Natural killer cell (primary cell): ENCODE measurements at regions not wholly inside any gene's neighbourhood (a gene's known extent, or its start where the extent isn't known, plus 50 kb on each side); places are given as distances from the start of the nearest gene placed in this dataset.
"Not testable (repeated sequence)": the region's sequence is repeated elsewhere in the genome, so short reads cannot be mapped to it uniquely, and the experiment has no call there.

Experiments
- ATAC-seq, 3 donors: fragments of 150-1000 bp in 2 of 3; fragments of 200-7000 bp in 1 of 3; cut with Tn5 transposase; 1 replicate in 1 of 3; 2 replicates in 2 of 3; pipeline ENCODE4 v1.10.0; 2021; ENCODE audit warnings: mild to moderate bottlenecking in 2 of 3, moderate library complexity in 2 of 3
- DNase-seq, 2 donors: peaks; one replicate each; pipeline versions ENCODE4 v3.0.0 to v3.0.0-alpha.2; 2013 to 2021; ENCODE audit warnings: mixed read lengths in 1 of 2
- H3K27ac ChIP-seq: one replicate; pipeline ENCODE4 v1.5.1; 2013; ENCODE audit warnings: mild to moderate bottlenecking, low read length
- H3K27me3 ChIP-seq: one replicate; pipeline ENCODE4 v1.6.1; 2013; ENCODE audit warnings: low read length; ENCODE audit not compliant: control insufficient read depth, insufficient read depth
- H3K36me3 ChIP-seq: one replicate; pipeline ENCODE4 v1.6.1; 2013; ENCODE audit warnings: low read length; ENCODE audit not compliant: control insufficient read depth, insufficient read depth
- H3K4me1 ChIP-seq: one replicate; pipeline ENCODE4 v1.6.1; 2013; ENCODE audit warnings: low read length; ENCODE audit not compliant: control insufficient read depth, insufficient read depth
- H3K4me3 ChIP-seq: one replicate; pipeline ENCODE4 v1.5.1; 2013; ENCODE audit warnings: low read length
- H3K9me3 ChIP-seq: one replicate; pipeline ENCODE4 v1.6.1; 2013; ENCODE audit warnings: low read length; ENCODE audit not compliant: control insufficient read depth, insufficient read depth
- H3K27ac Mint-ChIP-seq, 2 donors: one replicate each; pipeline ENCODE4 v1.8.0; 2022; ENCODE audit warnings: mild to moderate bottlenecking in 2 of 2, mixed read lengths in 2 of 2, moderate library complexity in 1 of 2
- H3K27me3 Mint-ChIP-seq, 2 donors: one replicate each; pipeline ENCODE4 v1.8.0; 2022; ENCODE audit warnings: low read depth in 2 of 2, mixed read lengths in 2 of 2
- H3K36me3 Mint-ChIP-seq: one replicate; pipeline ENCODE4 v1.8.0; 2022; ENCODE audit warnings: mixed read lengths
- H3K4me1 Mint-ChIP-seq, 2 donors: one replicate each; pipeline ENCODE4 v1.8.0; 2022; ENCODE audit warnings: mixed read lengths in 2 of 2
- H3K4me3 Mint-ChIP-seq: one replicate; pipeline ENCODE4 v1.8.0; 2022; ENCODE audit warnings: mild to moderate bottlenecking, moderate library complexity, mixed read lengths
- H3K9me3 Mint-ChIP-seq, 2 donors: one replicate each; pipeline ENCODE4 v1.8.0; 2022; ENCODE audit warnings: mixed read lengths in 2 of 2
- WGBS: methylation state at CpG from one replicate; pipeline ENCODE4 v1.1.7; 2013; ENCODE audit warnings: missing lambda C conversion rate; ENCODE audit not compliant: insufficient coverage; 5-methylcytosine and 5-hydroxymethylcytosine counted together
- intact Hi-C: fragments of 100-400 bp; cut with micrococcal nuclease; formaldehyde crosslinking; loops from one replicate; pipeline ENCODE4 v1.14.2; 2022

DNA sequence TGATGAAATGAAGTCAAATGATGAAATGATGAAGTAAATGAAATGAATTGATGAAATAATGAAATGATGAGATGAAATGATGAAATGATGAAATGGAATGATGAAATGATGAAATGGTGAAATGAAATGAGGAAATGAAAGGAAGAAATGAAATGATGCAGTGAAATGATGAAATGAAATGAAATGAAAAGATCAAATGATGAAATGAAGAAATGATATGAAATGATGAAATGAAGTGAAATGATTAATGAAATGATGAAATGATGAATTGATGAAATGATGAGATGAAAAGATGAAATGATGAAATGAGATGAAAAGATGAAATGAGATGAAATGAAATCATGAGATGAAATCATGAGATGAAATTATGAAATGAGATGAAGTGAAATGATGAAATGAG lies 139.2 kb upstream of the ERV3-1 start:
- H3K27me3 Mint-ChIP-seq, H3K36me3 Mint-ChIP-seq, H3K36me3 ChIP-seq, H3K9me3 Mint-ChIP-seq, H3K27ac ChIP-seq, intact Hi-C loops, H3K4me3 Mint-ChIP-seq, H3K4me1 Mint-ChIP-seq, ATAC-seq, H3K27ac Mint-ChIP-seq, H3K27me3 ChIP-seq, H3K4me3 ChIP-seq, DNase-seq, H3K4me1 ChIP-seq, H3K9me3 ChIP-seq: not testable (repeated sequence)

DNA sequence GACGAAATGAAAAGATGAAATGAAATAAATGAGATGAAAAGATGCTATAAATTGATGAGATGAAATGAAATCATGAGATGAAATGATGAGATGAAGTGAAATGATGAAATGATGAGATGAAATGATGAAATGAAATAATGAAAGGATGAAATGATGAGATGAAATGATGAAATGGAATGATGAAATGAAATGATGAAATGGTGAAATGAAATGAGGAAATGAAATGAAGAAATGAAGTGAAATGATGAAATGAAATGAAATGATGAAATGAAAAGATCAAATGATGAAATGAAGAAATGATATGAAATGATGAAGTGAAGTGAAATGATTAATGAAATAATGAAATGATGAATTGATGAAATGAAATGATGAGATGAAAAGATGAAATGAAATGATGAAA lies 138.5 kb upstream of the ERV3-1 start:
- H3K27ac ChIP-seq, H3K4me1 ChIP-seq, H3K36me3 Mint-ChIP-seq, H3K36me3 ChIP-seq, H3K9me3 Mint-ChIP-seq, H3K4me3 Mint-ChIP-seq, H3K27me3 Mint-ChIP-seq, H3K9me3 ChIP-seq, ATAC-seq, H3K27ac Mint-ChIP-seq, H3K4me3 ChIP-seq, H3K4me1 Mint-ChIP-seq, intact Hi-C loops, DNase-seq, H3K27me3 ChIP-seq: not testable (repeated sequence)
- 84% methylated on average over 1 of the region's 1 CpG for WGBS

DNA sequence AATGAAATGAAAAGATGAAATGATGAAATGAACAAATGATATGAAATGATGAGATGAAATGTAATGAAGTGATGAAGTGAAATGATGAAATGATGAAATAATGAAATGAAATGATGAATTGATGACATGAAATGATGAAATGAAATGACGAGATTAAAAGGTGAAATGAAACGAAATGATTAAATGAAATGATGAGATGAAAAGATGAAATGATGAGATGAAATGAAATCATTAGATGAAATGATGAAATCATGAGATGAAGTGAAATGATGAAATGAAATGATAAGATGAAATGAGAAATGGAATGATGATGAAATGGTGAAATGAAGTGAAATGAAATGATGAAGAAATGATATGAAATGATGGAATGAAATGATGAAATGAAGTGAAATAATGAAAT lies 138.1 kb upstream of the ERV3-1 start:
- H3K27me3 ChIP-seq, H3K36me3 ChIP-seq, ATAC-seq, intact Hi-C loops, H3K36me3 Mint-ChIP-seq, H3K4me1 Mint-ChIP-seq, H3K4me1 ChIP-seq, H3K4me3 ChIP-seq, H3K27me3 Mint-ChIP-seq, H3K27ac Mint-ChIP-seq, H3K27ac ChIP-seq, H3K9me3 ChIP-seq, DNase-seq, H3K4me3 Mint-ChIP-seq, H3K9me3 Mint-ChIP-seq: not testable (repeated sequence)
- 94% methylated on average over 2 of the region's 2 CpGs for WGBS

DNA sequence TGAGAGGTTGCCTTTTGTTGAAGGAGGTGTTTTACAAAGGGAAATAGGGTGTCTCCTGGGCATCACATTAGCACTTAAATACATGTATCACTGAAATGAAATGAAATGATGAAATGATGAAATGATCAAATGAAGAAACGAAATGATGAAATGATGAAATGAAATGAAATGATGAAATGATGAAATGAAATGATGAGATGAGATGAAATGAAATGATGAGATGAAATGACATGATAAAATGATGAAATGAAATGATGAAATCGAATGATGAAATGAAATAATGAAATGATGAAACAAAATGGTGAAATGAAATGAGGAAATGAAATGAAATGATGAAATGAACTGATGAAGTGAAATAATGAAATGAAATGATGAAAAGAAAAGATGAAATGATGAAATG lies 137.6 kb upstream of the ERV3-1 start:
- H3K27ac Mint-ChIP-seq, intact Hi-C loops, H3K4me3 ChIP-seq, H3K27me3 Mint-ChIP-seq, H3K4me1 ChIP-seq, ATAC-seq, H3K9me3 Mint-ChIP-seq, H3K4me1 Mint-ChIP-seq, H3K27ac ChIP-seq, H3K36me3 Mint-ChIP-seq, H3K27me3 ChIP-seq, H3K36me3 ChIP-seq, H3K4me3 Mint-ChIP-seq, H3K9me3 ChIP-seq, DNase-seq: not testable (repeated sequence)
- WGBS = 92% methylated on average over 1 of the region's 2 CpGs

DNA sequence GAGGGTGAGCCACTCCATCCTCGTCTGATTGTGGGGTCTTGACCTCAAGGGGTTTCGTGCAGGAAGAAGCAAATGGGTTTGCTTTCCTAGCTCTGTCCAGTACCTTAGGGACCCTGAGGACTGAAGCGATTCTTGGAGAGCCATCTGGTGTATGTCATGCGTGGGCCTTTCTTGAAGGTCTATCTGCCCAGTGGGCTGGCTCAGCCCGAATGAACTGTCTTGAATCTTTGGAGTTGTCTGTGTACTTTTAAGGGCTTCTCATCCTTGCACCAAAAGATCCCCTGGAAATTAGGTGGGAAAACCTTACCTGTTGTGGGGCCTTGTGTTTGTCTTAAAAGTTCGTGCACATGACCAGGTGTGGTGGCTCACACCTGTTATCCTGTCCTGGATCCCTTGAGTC lies 135.4 kb upstream of the ERV3-1 start:
- H3K4me3 Mint-ChIP-seq, H3K4me1 ChIP-seq, H3K27ac ChIP-seq, H3K27me3 Mint-ChIP-seq, ATAC-seq, H3K36me3 Mint-ChIP-seq, H3K27me3 ChIP-seq, H3K4me3 ChIP-seq, H3K36me3 ChIP-seq, H3K9me3 ChIP-seq, intact Hi-C loops, H3K27ac Mint-ChIP-seq, H3K9me3 Mint-ChIP-seq, H3K4me1 Mint-ChIP-seq: not testable (repeated sequence)
- WGBS = 90% methylated on average over 3 of the region's 6 CpGs
- peak in 1 of 2 donors; percentile 0 for DNase-seq

- ATAC-seq, H3K27ac Mint-ChIP-seq, H3K4me3 Mint-ChIP-seq, H3K9me3 ChIP-seq, H3K36me3 Mint-ChIP-seq, H3K4me1 ChIP-seq, H3K9me3 Mint-ChIP-seq, H3K36me3 ChIP-seq, intact Hi-C loops, H3K27me3 Mint-ChIP-seq, H3K4me3 ChIP-seq, H3K27me3 ChIP-seq, H3K27ac ChIP-seq, H3K4me1 Mint-ChIP-seq: not testable (repeated sequence)
- DNase-seq = peak in 1 of 2 donors; percentile 0
- WGBS = 35% methylated on average over 8 of the region's 20 CpGs
Observed at GRCh38 chr7:65141405-65141778, 134.9 kb upstream of the ERV3-1 start.

DNA sequence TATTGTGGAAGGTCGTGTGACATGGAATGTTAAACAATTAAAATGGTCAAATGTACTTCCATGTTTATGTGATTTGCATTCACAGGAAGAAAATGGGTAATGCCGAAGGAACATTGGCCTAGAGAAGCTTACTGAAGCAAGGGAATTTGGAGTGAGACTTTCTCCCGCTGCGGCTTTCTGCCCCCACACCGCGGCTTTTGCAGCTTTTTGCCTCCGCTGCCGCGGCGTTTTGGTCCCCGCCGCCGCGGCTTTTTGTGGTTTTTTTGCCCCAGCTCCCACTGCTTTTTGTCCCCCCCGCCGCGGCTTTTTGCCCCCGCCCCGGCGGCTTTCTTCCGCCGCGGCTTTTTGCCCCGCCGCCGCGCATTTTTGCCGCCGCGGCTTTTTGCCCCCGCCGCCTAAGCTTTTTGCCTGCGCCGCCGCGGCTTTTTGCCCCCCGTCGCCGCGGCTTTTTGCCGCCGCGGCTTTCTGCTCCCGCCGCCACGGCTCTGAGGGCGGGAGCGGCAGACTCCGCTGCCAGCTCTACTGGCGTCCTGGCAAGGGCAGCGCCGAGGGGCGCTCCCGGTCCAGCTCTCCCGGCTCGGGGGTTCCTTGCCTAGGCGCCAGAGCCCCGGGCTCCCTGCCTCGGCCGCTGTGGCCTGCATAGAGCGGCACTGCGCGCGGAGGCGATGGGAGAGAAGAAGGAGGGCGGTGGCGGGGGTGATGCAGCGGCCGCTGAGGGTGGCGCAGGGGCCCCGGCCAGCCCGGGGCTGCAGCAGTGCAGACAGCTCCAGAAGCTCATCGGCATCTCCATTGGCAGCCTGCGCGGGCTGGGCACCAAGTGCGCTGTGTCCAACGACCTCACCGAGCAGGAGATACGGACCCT lies 134.3 kb upstream of the ERV3-1 start:
- H3K27me3 ChIP-seq, H3K36me3 Mint-ChIP-seq, H3K4me1 Mint-ChIP-seq, H3K9me3 Mint-ChIP-seq, H3K9me3 ChIP-seq, H3K27me3 Mint-ChIP-seq, H3K4me3 Mint-ChIP-seq, H3K4me3 ChIP-seq, H3K36me3 ChIP-seq, H3K4me1 ChIP-seq, intact Hi-C loops, H3K27ac ChIP-seq, H3K27ac Mint-ChIP-seq: not testable (repeated sequence)
- DNase-seq (peak in 1 of 2 donors; percentile 1), ATAC-seq (peak in 1 of 3 donors; percentile 52)
- under 1% methylated on average over 22 of the region's 79 CpGs for WGBS

DNA sequence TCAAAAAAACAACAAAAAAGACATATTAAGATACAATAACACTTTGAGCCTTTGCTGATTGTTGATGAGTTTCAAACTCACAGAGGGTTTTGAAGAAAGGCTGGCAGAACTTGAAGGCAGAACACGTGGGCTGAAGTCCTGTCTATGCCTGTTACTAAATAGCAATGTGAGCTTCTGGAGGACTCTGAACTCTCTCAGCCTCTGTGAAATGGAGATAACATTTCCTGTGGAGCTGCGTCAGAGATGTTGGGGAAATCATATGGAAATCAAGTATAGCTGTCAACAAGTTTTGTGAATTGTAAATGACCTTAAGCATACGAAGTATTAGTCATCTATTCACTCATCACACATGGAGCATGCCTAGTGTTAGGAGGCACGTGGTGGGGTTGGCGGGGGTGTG lies 130.4 kb upstream of the ERV3-1 start:
- H3K4me3 ChIP-seq, DNase-seq, H3K9me3 Mint-ChIP-seq, H3K27ac ChIP-seq, H3K27ac Mint-ChIP-seq, H3K9me3 ChIP-seq, H3K36me3 ChIP-seq, ATAC-seq, H3K27me3 ChIP-seq, H3K4me3 Mint-ChIP-seq, intact Hi-C loops, H3K4me1 Mint-ChIP-seq, H3K36me3 Mint-ChIP-seq, H3K27me3 Mint-ChIP-seq, H3K4me1 ChIP-seq: not testable (repeated sequence)
- WGBS = no CpG with 5 or more reads among the region's 5 CpGs
